Karpas-422 (cell line): ENCODE measurements at regions not wholly inside any gene's neighbourhood (a gene's known extent, or its start where the extent isn't known, plus 50 kb on each side); places are given as distances from the start of the nearest gene placed in this dataset.

ENCODE experiments used
- DNase-seq: peaks from one replicate; pipeline ENCODE4 v3.0.0-alpha.2; 2015
- H2AFZ ChIP-seq: fragments of 200-600 bp; sonication (generic); 2 replicates; pipeline ENCODE4 v1.6.1; 2014; ENCODE audit warnings: antibody characterized with exemption, low read length, mixed read lengths
- H3K27ac ChIP-seq: fragments of 200-600 bp; sonication (generic); 2 replicates; pipeline ENCODE4 v1.5.1; 2014; ENCODE audit warnings: mild to moderate bottlenecking, low read length, moderate library complexity
- H3K27me3 ChIP-seq: fragments of 200-600 bp; sonication (generic); 2 replicates; pipeline ENCODE4 v1.6.1; 2014; ENCODE audit warnings: low read length, mixed read lengths
- H3K36me3 ChIP-seq: fragments of 200-600 bp; sonication (generic); 2 replicates; pipeline ENCODE4 v1.6.1; 2014; ENCODE audit warnings: low read length, mixed read lengths; ENCODE audit not compliant: insufficient read depth
- H3K4me1 ChIP-seq: fragments of 200-600 bp; sonication (generic); 2 replicates; pipeline ENCODE4 v1.6.1; 2014; ENCODE audit warnings: mild to moderate bottlenecking, low read length, mixed read lengths
- H3K4me2 ChIP-seq: fragments of 200-600 bp; sonication (generic); 2 replicates; pipeline ENCODE4 v1.6.1; 2014; ENCODE audit warnings: low read length, low read depth, mild to moderate bottlenecking; ENCODE audit not compliant: poor library complexity, severe bottlenecking
- H3K4me3 ChIP-seq: fragments of 200-600 bp; sonication (generic); 2 replicates; pipeline ENCODE4 v1.5.1; 2014; ENCODE audit warnings: mild to moderate bottlenecking, antibody characterized with exemption, low read length, mixed read lengths
- H3K79me2 ChIP-seq: fragments of 200-600 bp; sonication (generic); 2 replicates; pipeline ENCODE4 v1.6.1; 2014; ENCODE audit warnings: mild to moderate bottlenecking, low read length, mixed read lengths
- H3K9ac ChIP-seq: fragments of 200-600 bp; sonication (generic); 2 replicates; pipeline ENCODE4 v1.6.0; 2014; ENCODE audit warnings: low read length
- H3K9me2 ChIP-seq: fragments of 200-600 bp; sonication (generic), shearing (Covaris generic); replicated peaks from 2 replicates; pipeline ENCODE4 v1.6.0; 2014; ENCODE audit warnings: mild to moderate bottlenecking, low read length, moderate library complexity; ENCODE audit not compliant: insufficient read depth
- H3K9me3 ChIP-seq: fragments of 300-700, 200-600 bp; sonication (generic); 2 replicates; pipeline ENCODE4 v1.6.1; 2014; ENCODE audit warnings: low read length, mixed read lengths
- H4K20me1 ChIP-seq: fragments of 200-600 bp; sonication (generic); 2 replicates; pipeline ENCODE4 v1.6.1; 2014; ENCODE audit warnings: mild to moderate bottlenecking, antibody characterized with exemption, low read length, low read depth; ENCODE audit not compliant: insufficient read depth

DNA sequence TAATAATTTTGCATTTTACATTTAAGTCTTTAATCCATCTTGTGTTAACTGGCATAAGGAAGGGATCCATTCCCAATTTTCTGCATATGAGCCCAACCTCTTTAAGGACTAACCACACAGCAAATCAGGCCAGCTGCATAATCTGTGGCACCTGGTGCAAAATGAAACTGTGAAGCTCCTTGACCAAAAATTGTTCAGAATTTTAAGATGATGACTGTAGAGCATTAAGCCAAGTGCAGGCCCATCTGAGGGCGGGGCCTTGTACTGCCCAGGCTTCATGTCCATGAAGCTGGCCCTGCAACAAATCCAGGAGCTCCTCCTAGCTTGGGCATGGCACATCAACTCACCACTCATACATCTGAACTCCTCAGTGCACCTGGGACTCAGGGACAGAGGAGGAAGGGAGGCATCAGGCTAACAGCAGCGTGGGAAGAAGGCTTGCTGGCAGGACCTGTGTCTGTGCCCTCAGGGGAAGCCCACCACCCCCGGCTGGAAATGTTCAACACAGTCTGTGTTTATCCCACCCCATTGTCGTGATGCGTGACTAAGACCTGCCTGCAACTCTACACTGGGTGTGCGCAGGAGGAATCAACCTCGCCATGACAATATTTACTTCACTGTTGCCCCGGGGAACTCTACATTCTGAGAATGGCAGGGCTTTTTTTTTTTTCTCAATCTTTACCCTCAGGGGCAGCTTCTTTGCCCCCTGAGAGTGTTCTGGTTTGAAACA, 128.9 kb upstream of the SIX2 start:
- Histone ChIP-seq H3K36me3 (no peaks in the 10 kb centered on the region), H3K9me3 (no peaks in the 10 kb centered on the region), H3K27ac (peak overlapping the region; percentile 99), H2AFZ (peak overlapping the region; percentile 44; the same call in 1 of the 2 replicates), H3K4me2 (peak overlapping the region; percentile 46), H3K9me2 (no peaks in the 10 kb centered on the region), H3K4me1 (peaks cover 77% of the 10 kb centered on the region), H4K20me1 (no peaks in the 10 kb centered on the region), H3K9ac (peak overlapping the region; percentile 53), H3K4me3 (no peak overlapping the region; the same call in 1 of the 2 replicates), H3K27me3 (no peaks in the 10 kb centered on the region), H3K79me2 (no peaks in the 10 kb centered on the region)
- DNase-seq = peak; percentile 66

DNA sequence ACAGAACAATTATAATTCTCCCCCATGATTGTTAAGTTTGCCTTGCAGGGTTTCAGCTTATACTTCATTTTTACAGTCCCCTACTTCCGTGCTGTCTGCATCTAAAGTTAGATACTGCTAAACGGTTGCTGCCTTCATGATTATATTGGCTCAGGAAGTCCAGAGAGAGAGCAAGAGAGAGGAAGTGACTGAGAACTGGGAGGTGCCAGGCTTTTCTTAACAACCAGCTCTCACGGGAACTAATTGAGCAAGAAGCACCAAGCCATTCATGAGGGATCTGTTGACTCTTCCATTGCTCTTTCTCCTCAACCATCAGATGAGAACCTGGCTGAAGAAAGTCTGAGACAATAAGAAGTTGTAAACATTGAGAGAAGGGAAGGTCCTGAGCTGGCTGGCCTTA, 125.5 kb upstream of the SIX2 start:
- Histone ChIP-seq H3K4me1 (peaks cover 91% of the 10 kb centered on the region), H3K27me3 (no peaks in the 10 kb centered on the region), H3K27ac (peak overlapping the region; percentile 99), H3K9me3 (no peaks in the 10 kb centered on the region), H3K9ac (peak overlapping the region; percentile 66), H3K79me2 (no peaks in the 10 kb centered on the region), H4K20me1 (no peaks in the 10 kb centered on the region), H3K9me2 (no peaks in the 10 kb centered on the region), H3K4me2 (peak overlapping the region; percentile 72), H2AFZ (no peak overlapping the region), H3K4me3 (peak overlapping the region; percentile 34), H3K36me3 (no peaks in the 10 kb centered on the region)
- peak; percentile 94 for DNase-seq

DNA sequence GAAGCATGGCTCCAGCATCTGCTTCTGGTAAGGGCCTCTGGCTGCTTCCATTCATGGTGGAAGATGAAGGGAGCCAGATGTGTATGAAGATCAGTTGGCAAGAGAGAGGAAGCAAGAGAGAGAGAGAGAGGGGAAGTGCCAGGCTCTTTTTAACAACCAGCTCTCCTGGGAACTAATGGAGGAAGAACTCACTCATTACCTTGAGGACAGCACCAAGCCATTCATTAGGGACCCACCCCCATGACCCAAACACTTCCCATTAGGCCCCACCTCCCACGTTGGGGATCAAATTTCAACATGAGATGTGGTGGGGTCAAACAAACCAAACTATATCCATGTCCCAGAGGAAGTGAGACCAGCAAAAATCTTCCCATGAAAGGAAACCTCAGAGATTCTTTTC, 124.8 kb upstream of the SIX2 start:
- DNase-seq = peak; percentile 93
- Histone ChIP-seq H3K27me3 (no peaks in the 10 kb centered on the region), H3K4me2 (peak overlapping the region; percentile 72), H3K4me3 (peak overlapping the region; percentile 34), H3K9me2 (no peaks in the 10 kb centered on the region), H3K36me3 (no peaks in the 10 kb centered on the region), H4K20me1 (no peaks in the 10 kb centered on the region), H3K9ac (peak overlapping the region; percentile 66), H3K4me1 (peaks cover 94% of the 10 kb centered on the region), H3K27ac (peak overlapping the region; percentile 99), H3K79me2 (no peaks in the 10 kb centered on the region), H3K9me3 (no peaks in the 10 kb centered on the region), H2AFZ (no peak overlapping the region)

DNA sequence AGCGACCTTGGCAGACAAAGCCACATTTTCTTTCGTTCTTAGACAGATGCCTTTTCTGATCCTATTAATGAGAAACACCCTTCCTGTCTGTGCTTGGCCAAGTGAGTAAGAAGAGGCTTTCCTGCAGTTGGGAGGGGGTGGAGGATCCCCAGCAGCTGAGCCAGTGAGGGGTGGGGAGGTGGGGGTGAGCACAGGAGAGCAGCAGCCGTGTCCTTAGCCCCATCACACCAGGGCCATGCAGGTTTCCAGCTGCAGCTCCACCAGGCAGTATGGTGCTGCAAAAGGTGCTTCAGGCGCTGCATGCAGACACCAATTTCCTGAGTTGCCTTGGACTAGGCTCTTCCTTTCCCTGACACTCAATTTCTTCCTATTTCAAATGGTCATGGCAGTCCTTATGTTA, 123.3 kb upstream of the SIX2 start:
- Histone ChIP-seq H4K20me1 (no peaks in the 10 kb centered on the region), H3K9me2 (no peaks in the 10 kb centered on the region), H2AFZ (no peak overlapping the region), H3K79me2 (no peaks in the 10 kb centered on the region), H3K4me1 (peaks cover 94% of the 10 kb centered on the region), H3K4me3 (no peak overlapping the region), H3K9me3 (no peaks in the 10 kb centered on the region), H3K36me3 (no peaks in the 10 kb centered on the region), H3K9ac (0 out of 2 replicates have a peak overlapping the region, but pooled peaks have one; percentile 3), H3K4me2 (no peak overlapping the region), H3K27me3 (no peaks in the 10 kb centered on the region), H3K27ac (peak overlapping the region; percentile 99)
- no peak for DNase-seq

GRCh38 chr2:45131587-45131986, 122.3 kb upstream of the SIX2 start:
- Histone ChIP-seq H3K36me3 (no peaks in the 10 kb centered on the region), H3K9ac (no peak overlapping the region), H3K9me3 (no peaks in the 10 kb centered on the region), H4K20me1 (no peaks in the 10 kb centered on the region), H3K9me2 (no peaks in the 10 kb centered on the region), H3K4me3 (no peak overlapping the region), H2AFZ (no peak overlapping the region), H3K4me2 (no peak overlapping the region), H3K27ac (peak overlapping the region; percentile 73), H3K27me3 (no peaks in the 10 kb centered on the region), H3K79me2 (no peaks in the 10 kb centered on the region), H3K4me1 (peaks cover 94% of the 10 kb centered on the region)
- DNase-seq = no peak

DNA sequence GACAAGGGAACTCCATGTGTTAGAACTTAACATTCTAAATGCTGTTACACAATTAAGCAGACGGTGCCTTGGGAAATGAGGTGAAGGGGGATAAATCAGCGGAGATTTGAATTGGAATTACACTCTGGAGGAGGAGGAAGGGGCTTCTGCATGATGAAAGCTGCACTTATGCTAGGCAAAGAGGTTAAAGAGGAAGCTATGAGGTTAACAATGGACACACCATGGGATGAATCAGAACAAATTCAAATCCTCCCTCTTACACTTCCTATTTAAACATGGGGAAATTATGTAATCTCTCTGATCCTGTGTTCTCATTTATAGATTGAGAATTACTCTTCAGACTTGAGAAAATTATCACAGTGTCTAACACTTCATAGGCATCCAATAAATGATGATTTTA, 121.5 kb upstream of the SIX2 start:
- Histone ChIP-seq H3K9me3 (no peaks in the 10 kb centered on the region), H3K27me3 (no peaks in the 10 kb centered on the region), H3K4me2 (peak overlapping the region; percentile 34), H3K79me2 (no peaks in the 10 kb centered on the region), H3K9me2 (no peaks in the 10 kb centered on the region), H3K9ac (peak overlapping the region; percentile 11; the same call in 1 of the 2 replicates), H3K4me3 (no peak overlapping the region), H4K20me1 (no peaks in the 10 kb centered on the region), H2AFZ (peak overlapping the region; percentile 36; the same call in 1 of the 2 replicates), H3K27ac (peak overlapping the region; percentile 73), H3K4me1 (peaks cover 92% of the 10 kb centered on the region), H3K36me3 (no peaks in the 10 kb centered on the region)
- DNase-seq = peak; percentile 47

DNA sequence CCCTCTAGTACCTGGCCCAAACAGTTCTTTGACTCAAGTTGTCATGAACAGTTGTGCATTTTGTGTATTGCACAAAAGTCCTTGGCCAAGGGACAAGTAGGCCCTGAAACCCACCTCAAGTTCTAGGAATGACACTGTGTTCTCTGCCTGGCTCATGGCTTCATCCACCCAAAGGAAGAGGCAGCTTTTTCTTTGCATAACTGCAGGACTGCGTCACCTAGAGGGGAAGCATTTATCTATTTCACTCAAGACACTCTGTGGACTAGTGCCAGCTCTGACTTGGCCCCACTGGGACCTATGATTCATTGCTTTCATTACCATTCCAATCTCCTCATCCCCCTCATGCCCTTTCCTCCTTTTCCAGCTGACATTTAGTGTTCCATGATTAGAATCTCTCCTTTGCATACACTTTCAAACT, 119.3 kb upstream of the SIX2 start:
- H2AFZ ChIP-seq = no peak overlapping the region
- no peaks in the 10 kb centered on the region for H3K79me2 ChIP-seq
- peak; percentile 75 for DNase-seq
- no peaks in the 10 kb centered on the region for H3K27me3 ChIP-seq
- no peaks in the 10 kb centered on the region for H3K36me3 ChIP-seq
- H3K9me2 ChIP-seq = no peaks in the 10 kb centered on the region
- H4K20me1 ChIP-seq = no peaks in the 10 kb centered on the region
- H3K27ac ChIP-seq = peak overlapping the region; percentile 58
- peaks cover 70% of the 10 kb centered on the region for H3K4me1 ChIP-seq
- H3K4me3 ChIP-seq = no peak overlapping the region
- peak overlapping the region; percentile 37 for H3K4me2 ChIP-seq
- peak overlapping the region; percentile 36 for H3K9ac ChIP-seq
- H3K9me3 ChIP-seq = no peaks in the 10 kb centered on the region

GRCh38 chr2:45127891-45128290, 118.6 kb upstream of the SIX2 start:
- no peak for DNase-seq
- H3K27me3 ChIP-seq = no peaks in the 10 kb centered on the region
- H3K79me2 ChIP-seq = no peaks in the 10 kb centered on the region
- no peak overlapping the region for H3K4me3 ChIP-seq
- H3K4me2 ChIP-seq = peak overlapping the region; percentile 37
- no peaks in the 10 kb centered on the region for H3K36me3 ChIP-seq
- no peaks in the 10 kb centered on the region for H3K9me2 ChIP-seq
- H3K4me1 ChIP-seq = peaks cover 63% of the 10 kb centered on the region
- H2AFZ ChIP-seq = no peak overlapping the region
- peak overlapping the region; percentile 36 for H3K9ac ChIP-seq
- H4K20me1 ChIP-seq = no peaks in the 10 kb centered on the region
- no peaks in the 10 kb centered on the region for H3K9me3 ChIP-seq
- H3K27ac ChIP-seq = peak overlapping the region; percentile 58
